ENCODE measurements at regions not wholly inside any gene's neighbourhood (a gene's known extent, or its start where the extent isn't known, plus 50 kb on each side); places are given as distances from the start of the nearest gene placed in this dataset.

GRCh38 chr2:167756446-167756845 is 490.9 kb downstream of the STK39 start:
- no peaks in the 10 kb centered on the region for H3K4me1 Mint-ChIP-seq
- Histone ChIP-seq H3K27me3 (replicated peaks in 1 of 2; ENCODE audit: control insufficient read depth in 2 of 2, extremely low read depth in 1 of 2, insufficient read depth in 2 of 2, low read length in 1 of 2) (peaks cover 0 to 4% of the 10 kb centered on the region in 2 experiments), H3K36me3 (ENCODE audit: control insufficient read depth in 2 of 2, extremely low read depth in 1 of 2, insufficient read depth in 1 of 2, low read length in 1 of 2) (no peaks in the 10 kb centered on the region), H3K4me1 (ENCODE audit: control insufficient read depth in 1 of 2, extremely low read depth in 1 of 2, insufficient read depth in 2 of 2, low read length in 2 of 2) (no peaks in the 10 kb centered on the region), H3K4me3 (ENCODE audit: control insufficient read depth in 1 of 2, extremely low read depth in 1 of 2, low read length in 1 of 2) (no peak overlapping the region), H3K27ac (ENCODE audit: low read length) (no peak overlapping the region), H3K9me3 (no peaks in the 10 kb centered on the region)
- ATAC-seq (replicated peaks in 1 of 4) (no peak), DNase-seq (no peak)
- POLR2A ChIA-PET = no interaction called here
- WGBS (ENCODE audit: insufficient coverage) = 100% methylated on average over 3 of the region's 9 CpGs
- H3K4me3 Mint-ChIP-seq = no peak overlapping the region
- peaks cover 0 to 4% of the 10 kb centered on the region in 2 donors for H3K27me3 Mint-ChIP-seq
- CTCF ChIA-PET = no interaction called here
- H3K36me3 Mint-ChIP-seq = no peaks in the 10 kb centered on the region
- H3K27ac Mint-ChIP-seq = no peak overlapping the region
- no peaks in the 10 kb centered on the region for H3K9me3 Mint-ChIP-seq

GRCh38 chr2:167753142-167753541 is 494.3 kb downstream of the STK39 start:
- Mint-ChIP-seq H3K4me3 (no peak overlapping the region), H3K9me3 (no peaks in the 10 kb centered on the region), H3K4me1 (no peaks in the 10 kb centered on the region), H3K27ac (no peak overlapping the region), H3K36me3 (no peaks in the 10 kb centered on the region), H3K27me3 (peaks cover 0 to 4% of the 10 kb centered on the region in 2 donors)
- Histone ChIP-seq H3K36me3 (ENCODE audit: control insufficient read depth in 2 of 2, extremely low read depth in 1 of 2, insufficient read depth in 1 of 2, low read length in 1 of 2) (no peaks in the 10 kb centered on the region), H3K9me3 (no peaks in the 10 kb centered on the region), H3K4me3 (ENCODE audit: control insufficient read depth in 1 of 2, extremely low read depth in 1 of 2, low read length in 1 of 2) (no peak overlapping the region), H3K4me1 (ENCODE audit: control insufficient read depth in 1 of 2, extremely low read depth in 1 of 2, insufficient read depth in 2 of 2, low read length in 2 of 2) (no peaks in the 10 kb centered on the region), H3K27ac (ENCODE audit: low read length) (no peak overlapping the region), H3K27me3 (replicated peaks in 1 of 2; ENCODE audit: control insufficient read depth in 2 of 2, extremely low read depth in 1 of 2, insufficient read depth in 2 of 2, low read length in 1 of 2) (peaks cover 0 to 4% of the 10 kb centered on the region in 2 experiments)
- ATAC-seq (replicated peaks in 1 of 4) (no peak), DNase-seq (no peak)
- ChIA-PET POLR2A (no interaction called here), CTCF (no interaction called here)
- WGBS (ENCODE audit: insufficient coverage) = 100% methylated on average over 1 of the region's 3 CpGs

- Mint-ChIP-seq H3K4me3 (no peak overlapping the region), H3K36me3 (no peaks in the 10 kb centered on the region), H3K9me3 (no peaks in the 10 kb centered on the region), H3K27me3 (peaks cover 0 to 7% of the 10 kb centered on the region in 2 donors), H3K27ac (no peak overlapping the region), H3K4me1 (no peaks in the 10 kb centered on the region)
- ChIA-PET CTCF (no interaction called here), POLR2A (no interaction called here)
- no peaks in the 10 kb centered on the region for H3K36me3 ChIP-seq (ENCODE audit: control insufficient read depth in 2 of 2, extremely low read depth in 1 of 2, insufficient read depth in 1 of 2, low read length in 1 of 2)
- no peak overlapping the region for H3K4me3 ChIP-seq (ENCODE audit: control insufficient read depth in 1 of 2, extremely low read depth in 1 of 2, low read length in 1 of 2)
- no peak overlapping the region for H3K27ac ChIP-seq (ENCODE audit: low read length)
- DNase-seq (no peak), ATAC-seq (replicated peaks in 1 of 4) (no peak)
- 83% methylated on average over 1 of the region's 1 CpG for WGBS (ENCODE audit: insufficient coverage)
- no peaks in the 10 kb centered on the region for H3K9me3 ChIP-seq
- H3K27me3 ChIP-seq (replicated peaks in 1 of 2; ENCODE audit: control insufficient read depth in 2 of 2, extremely low read depth in 1 of 2, insufficient read depth in 2 of 2, low read length in 1 of 2) = peaks cover 0 to 4% of the 10 kb centered on the region in 2 experiments
- no peaks in the 10 kb centered on the region for H3K4me1 ChIP-seq (ENCODE audit: control insufficient read depth in 1 of 2, extremely low read depth in 1 of 2, insufficient read depth in 2 of 2, low read length in 2 of 2)
Observed at GRCh38 chr2:167752734-167753133, 494.7 kb downstream of the STK39 start.

GRCh38 chr2:167750675-167751074 is 496.7 kb downstream of the STK39 start:
- DNase-seq (no peak), ATAC-seq (replicated peaks in 1 of 4) (no peak)
- Mint-ChIP-seq H3K4me1 (no peaks in the 10 kb centered on the region), H3K27me3 (peaks cover 3 to 15% of the 10 kb centered on the region in 2 donors), H3K4me3 (no peak overlapping the region), H3K27ac (no peak overlapping the region), H3K9me3 (no peaks in the 10 kb centered on the region), H3K36me3 (no peaks in the 10 kb centered on the region)
- Histone ChIP-seq H3K4me1 (ENCODE audit: control insufficient read depth in 1 of 2, extremely low read depth in 1 of 2, insufficient read depth in 2 of 2, low read length in 2 of 2) (no peaks in the 10 kb centered on the region), H3K36me3 (ENCODE audit: control insufficient read depth in 2 of 2, extremely low read depth in 1 of 2, insufficient read depth in 1 of 2, low read length in 1 of 2) (no peaks in the 10 kb centered on the region), H3K27me3 (replicated peaks in 1 of 2; ENCODE audit: control insufficient read depth in 2 of 2, extremely low read depth in 1 of 2, insufficient read depth in 2 of 2, low read length in 1 of 2) (peaks cover 0 to 4% of the 10 kb centered on the region in 2 experiments), H3K27ac (ENCODE audit: low read length) (no peak overlapping the region), H3K4me3 (ENCODE audit: control insufficient read depth in 1 of 2, extremely low read depth in 1 of 2, low read length in 1 of 2) (no peak overlapping the region), H3K9me3 (no peaks in the 10 kb centered on the region)
- no CpG with 5 or more reads among the region's 3 CpGs for WGBS (ENCODE audit: insufficient coverage)
- CTCF ChIA-PET = no interaction called here
- POLR2A ChIA-PET = no interaction called here

GRCh38 chr2:167749660-167750059 is 497.7 kb downstream of the STK39 start:
- no peaks in the 10 kb centered on the region for H3K36me3 Mint-ChIP-seq
- DNase-seq = no peak
- H3K4me3 ChIP-seq (ENCODE audit: control insufficient read depth in 1 of 2, extremely low read depth in 1 of 2, low read length in 1 of 2) = no peak overlapping the region
- H3K27me3 ChIP-seq (replicated peaks in 1 of 2; ENCODE audit: control insufficient read depth in 2 of 2, extremely low read depth in 1 of 2, insufficient read depth in 2 of 2, low read length in 1 of 2) = peaks cover 0 to 4% of the 10 kb centered on the region in 2 experiments
- H3K27ac ChIP-seq (ENCODE audit: low read length) = no peak overlapping the region
- H3K9me3 Mint-ChIP-seq = no peaks in the 10 kb centered on the region
- H3K9me3 ChIP-seq = no peaks in the 10 kb centered on the region
- WGBS (ENCODE audit: insufficient coverage) = no CpG with 5 or more reads among the region's 1 CpG
- ChIA-PET CTCF (no interaction called here), POLR2A (no interaction called here)
- no peaks in the 10 kb centered on the region for H3K36me3 ChIP-seq (ENCODE audit: control insufficient read depth in 2 of 2, extremely low read depth in 1 of 2, insufficient read depth in 1 of 2, low read length in 1 of 2)
- no peak overlapping the region for H3K4me3 Mint-ChIP-seq
- no peak for ATAC-seq (replicated peaks in 1 of 4)
- peaks cover 5 to 15% of the 10 kb centered on the region in 2 donors for H3K27me3 Mint-ChIP-seq
- no peaks in the 10 kb centered on the region for H3K4me1 ChIP-seq (ENCODE audit: control insufficient read depth in 1 of 2, extremely low read depth in 1 of 2, insufficient read depth in 2 of 2, low read length in 2 of 2)
- no peaks in the 10 kb centered on the region for H3K4me1 Mint-ChIP-seq
- H3K27ac Mint-ChIP-seq = no peak overlapping the region

GRCh38 chr2:167749016-167749415 is 498.4 kb downstream of the STK39 start:
- Mint-ChIP-seq H3K9me3 (no peaks in the 10 kb centered on the region), H3K27me3 (peaks cover 5 to 15% of the 10 kb centered on the region in 2 donors), H3K4me1 (no peaks in the 10 kb centered on the region), H3K27ac (no peak overlapping the region), H3K4me3 (no peak overlapping the region), H3K36me3 (no peaks in the 10 kb centered on the region)
- ChIA-PET POLR2A (no interaction called here), CTCF (no interaction called here)
- H3K4me3 ChIP-seq (ENCODE audit: control insufficient read depth in 1 of 2, extremely low read depth in 1 of 2, low read length in 1 of 2) = no peak overlapping the region
- no peak for ATAC-seq (replicated peaks in 1 of 4)
- WGBS (ENCODE audit: insufficient coverage) = 88% methylated on average over 2 of the region's 3 CpGs
- H3K27ac ChIP-seq (ENCODE audit: low read length) = no peak overlapping the region
- no peaks in the 10 kb centered on the region for H3K9me3 ChIP-seq
- peaks cover 0 to 4% of the 10 kb centered on the region in 2 experiments for H3K27me3 ChIP-seq (replicated peaks in 1 of 2; ENCODE audit: control insufficient read depth in 2 of 2, extremely low read depth in 1 of 2, insufficient read depth in 2 of 2, low read length in 1 of 2)
- H3K4me1 ChIP-seq (ENCODE audit: control insufficient read depth in 1 of 2, extremely low read depth in 1 of 2, insufficient read depth in 2 of 2, low read length in 2 of 2) = no peaks in the 10 kb centered on the region
- no peak for DNase-seq
- no peaks in the 10 kb centered on the region for H3K36me3 ChIP-seq (ENCODE audit: control insufficient read depth in 2 of 2, extremely low read depth in 1 of 2, insufficient read depth in 1 of 2, low read length in 1 of 2)

GRCh38 chr2:167748536-167748935 is 498.9 kb downstream of the STK39 start:
- H3K27ac ChIP-seq (ENCODE audit: low read length) = no peak overlapping the region
- no peaks in the 10 kb centered on the region for H3K9me3 ChIP-seq
- no peak for DNase-seq
- H3K4me1 ChIP-seq (ENCODE audit: control insufficient read depth in 1 of 2, extremely low read depth in 1 of 2, insufficient read depth in 2 of 2, low read length in 2 of 2) = no peaks in the 10 kb centered on the region
- no peaks in the 10 kb centered on the region for H3K36me3 ChIP-seq (ENCODE audit: control insufficient read depth in 2 of 2, extremely low read depth in 1 of 2, insufficient read depth in 1 of 2, low read length in 1 of 2)
- ATAC-seq (replicated peaks in 1 of 4) = no peak
- CTCF ChIA-PET = no interaction called here
- H3K4me1 Mint-ChIP-seq = no peaks in the 10 kb centered on the region
- H3K4me3 Mint-ChIP-seq = no peak overlapping the region
- peaks cover 0 to 4% of the 10 kb centered on the region in 2 experiments for H3K27me3 ChIP-seq (replicated peaks in 1 of 2; ENCODE audit: control insufficient read depth in 2 of 2, extremely low read depth in 1 of 2, insufficient read depth in 2 of 2, low read length in 1 of 2)
- H3K36me3 Mint-ChIP-seq = no peaks in the 10 kb centered on the region
- no peak overlapping the region for H3K4me3 ChIP-seq (ENCODE audit: control insufficient read depth in 1 of 2, extremely low read depth in 1 of 2, low read length in 1 of 2)
- H3K9me3 Mint-ChIP-seq = no peaks in the 10 kb centered on the region
- POLR2A ChIA-PET = no interaction called here
- H3K27me3 Mint-ChIP-seq = peaks cover 5 to 15% of the 10 kb centered on the region in 2 donors
- 83% methylated on average over 1 of the region's 1 CpG for WGBS (ENCODE audit: insufficient coverage)
- no peak overlapping the region for H3K27ac Mint-ChIP-seq

All from T-cell (primary cell).